ENCODE measurements at regions not wholly inside any gene's neighbourhood (a gene's known extent, or its start where the extent isn't known, plus 50 kb on each side); places are given as distances from the start of the nearest gene placed in this dataset.
A peak's percentile ranks its signal among the peaks of the same experiment; 100 is the strongest.
"Not testable (repeated sequence)": the region's sequence is repeated elsewhere in the genome, so short reads cannot be mapped to it uniquely, and the experiment has no call there.

- DNase-seq: no peak
Observed at GRCh38 chr6:133128191-133128590, 113.0 kb upstream of the EYA4 start.

DNA sequence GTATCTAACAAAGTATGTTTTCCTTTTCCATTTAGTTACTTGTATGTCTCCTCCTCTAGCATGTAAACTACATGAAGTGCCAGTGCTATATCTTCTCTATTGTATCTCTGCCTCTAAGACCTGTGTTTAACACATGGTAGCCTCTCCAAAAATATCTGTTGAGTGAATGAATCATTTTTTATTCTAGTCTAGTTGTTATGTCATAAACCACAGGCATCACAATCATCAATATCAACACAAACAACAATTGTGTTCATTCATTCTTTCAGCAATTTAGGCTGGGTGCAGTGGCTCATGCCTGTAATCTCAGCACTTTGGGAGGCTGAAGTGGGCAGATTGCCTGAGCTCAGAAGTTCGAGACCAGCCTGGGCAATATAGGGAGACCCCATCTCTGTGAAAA is 111.6 kb upstream of the EYA4 start:
- no peak for DNase-seq

- peak; percentile 41 for DNase-seq
Observed at GRCh38 chr6:133130863-133131262, 110.3 kb upstream of the EYA4 start.

- peak; percentile 56 for DNase-seq
Observed at GRCh38 chr6:133131621-133132465, 109.3 kb upstream of the EYA4 start.

GRCh38 chr6:133132466-133132971 is 108.6 kb upstream of the EYA4 start:
- DNase-seq: no peak

- DNase-seq: no peak
Observed at GRCh38 chr6:133136177-133136880, 104.8 kb upstream of the EYA4 start.

DNA sequence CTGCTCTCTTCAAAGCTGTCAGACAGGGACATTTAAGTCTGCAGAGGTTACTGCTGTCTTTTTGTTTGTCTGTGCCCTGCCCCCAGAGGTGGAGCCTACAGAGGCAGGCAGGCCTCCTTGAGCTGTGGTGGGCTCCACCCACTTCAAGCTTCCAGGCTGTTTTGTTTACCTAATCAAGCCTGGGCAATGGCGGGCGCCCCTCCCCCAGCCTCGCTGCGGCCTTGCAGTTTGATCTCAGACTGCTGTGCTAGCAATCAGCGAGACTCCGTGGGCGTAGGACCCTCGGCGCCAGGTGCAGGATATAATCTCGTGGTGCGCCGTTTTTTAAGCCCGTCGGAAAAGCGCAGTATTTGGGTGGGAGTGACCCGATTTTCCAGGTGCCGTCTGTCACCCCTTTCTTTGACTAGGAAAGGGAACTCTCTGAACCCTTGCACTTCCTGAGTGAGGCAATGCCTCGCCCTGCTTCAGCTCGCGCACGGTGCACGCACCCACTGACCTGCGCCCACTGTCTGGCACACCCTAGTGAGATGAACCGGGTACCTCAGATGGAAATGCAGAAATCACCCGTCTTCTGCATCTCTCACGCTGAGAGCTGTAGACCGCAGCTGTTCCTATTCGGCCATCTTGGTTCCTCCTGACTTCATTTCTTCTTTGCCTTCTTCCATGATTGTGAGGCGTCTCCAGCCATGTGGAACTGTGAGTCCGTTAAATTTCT is 93.5 kb upstream of the EYA4 start:
- not testable (repeated sequence) for DNase-seq

- DNase-seq: no peak
Observed at GRCh38 chr6:133156689-133157088, 84.5 kb upstream of the EYA4 start.

DNA sequence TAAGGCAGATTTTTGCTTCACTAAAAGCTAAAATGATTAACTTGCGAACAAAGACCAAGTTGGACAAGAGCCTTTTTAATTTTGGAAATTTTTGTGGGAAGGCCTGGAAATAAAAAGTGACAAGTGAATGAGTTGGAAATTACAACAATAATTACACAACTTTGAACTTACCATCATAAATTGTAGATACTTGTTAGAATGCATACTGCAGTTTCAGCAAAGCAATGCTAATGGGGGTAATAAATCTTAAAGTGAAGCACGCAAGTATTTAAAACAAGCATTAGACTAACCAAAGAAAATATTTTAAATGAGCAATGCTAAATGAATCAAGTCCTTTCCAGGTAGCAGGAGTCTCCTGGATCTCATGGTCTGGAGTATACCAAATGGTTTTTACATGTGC is 83.2 kb upstream of the EYA4 start:
- DNase-seq: no peak

DNA sequence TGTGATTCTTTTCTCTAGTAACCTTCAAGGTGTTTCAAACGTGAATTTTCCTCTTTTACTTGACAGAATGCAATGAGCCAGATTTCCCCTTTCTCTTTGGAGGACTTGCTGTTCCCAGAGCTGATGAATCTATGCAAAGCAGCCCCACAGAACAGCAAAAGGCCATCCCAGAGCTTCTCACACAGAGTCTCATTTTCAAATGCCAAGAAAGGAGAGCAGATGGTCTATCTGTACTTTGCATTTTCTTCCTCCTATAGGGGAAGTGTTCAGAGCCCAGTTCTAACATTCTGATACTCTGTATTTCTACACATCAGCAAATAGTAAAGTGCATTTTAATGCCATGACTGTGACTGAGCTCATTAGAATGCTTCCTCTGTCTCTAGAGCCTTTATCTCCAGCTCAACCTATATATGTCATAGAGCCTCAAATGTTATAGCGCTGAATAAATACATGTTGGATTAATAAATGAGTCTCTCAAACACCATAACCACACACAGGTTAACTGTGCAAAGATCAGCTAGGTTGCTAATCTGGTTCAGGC is 81.8 kb upstream of the EYA4 start:
- no peak for DNase-seq

DNA sequence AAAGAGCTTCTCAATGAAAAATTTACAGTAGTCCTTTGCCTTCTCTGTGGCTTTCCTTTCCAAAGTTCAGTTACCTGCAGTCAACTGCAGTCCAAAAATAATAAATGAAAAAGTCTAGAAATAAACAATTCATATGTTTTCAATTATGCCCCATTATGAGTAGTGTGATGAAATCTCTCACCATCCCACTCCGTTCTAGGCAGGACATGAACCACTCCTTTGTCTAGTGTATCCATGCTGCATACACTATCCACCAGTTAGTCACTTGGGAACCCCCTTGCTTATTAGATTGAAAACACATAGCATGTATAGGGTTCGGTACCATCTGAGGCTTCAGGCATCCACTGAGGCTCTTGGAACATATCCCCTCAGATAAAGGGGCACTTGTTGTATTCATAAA is 80.6 kb upstream of the EYA4 start:
- DNase-seq: no peak

GRCh38 chr6:133165235-133165634 is 75.9 kb upstream of the EYA4 start:
- DNase-seq: peak; percentile 13

DNA sequence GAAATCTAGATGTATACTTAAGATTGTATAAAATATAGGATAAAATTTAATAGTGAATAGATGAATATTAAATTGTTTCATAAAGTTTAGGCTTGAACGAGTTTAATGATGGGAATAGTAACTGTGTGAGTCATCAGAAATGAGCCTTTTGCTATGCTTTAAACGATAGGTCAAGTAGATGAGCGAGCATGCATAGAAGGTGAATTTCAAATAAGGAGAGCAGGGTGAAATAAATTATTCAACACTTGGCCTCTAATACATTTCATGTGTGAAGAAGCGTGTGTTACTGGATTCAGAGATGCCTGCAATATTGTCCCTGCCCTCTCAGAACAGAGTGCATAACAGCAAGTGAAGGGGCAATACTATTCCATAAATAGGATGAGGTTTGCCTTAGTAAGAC is 74.4 kb upstream of the EYA4 start:
- no peak for DNase-seq

DNA sequence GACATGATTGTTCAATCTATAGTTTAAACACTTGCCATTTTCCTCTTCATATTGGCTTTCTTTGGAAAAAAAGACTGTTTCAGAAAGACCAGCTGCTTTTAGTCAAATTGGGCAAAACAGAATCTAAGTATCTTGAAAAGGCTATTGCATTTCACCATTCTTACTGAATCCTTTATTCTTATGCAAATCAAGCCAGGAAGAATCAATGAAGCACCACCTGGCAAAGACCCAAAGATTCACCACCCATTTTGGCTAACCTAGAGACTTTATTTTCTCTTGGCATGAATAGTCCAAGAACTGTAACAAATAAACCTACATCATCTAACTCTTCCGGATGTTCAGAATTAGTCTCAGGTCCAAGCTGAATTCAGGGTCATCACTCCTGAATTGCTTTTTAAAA is 71.3 kb upstream of the EYA4 start:
- no peak for DNase-seq

DNA sequence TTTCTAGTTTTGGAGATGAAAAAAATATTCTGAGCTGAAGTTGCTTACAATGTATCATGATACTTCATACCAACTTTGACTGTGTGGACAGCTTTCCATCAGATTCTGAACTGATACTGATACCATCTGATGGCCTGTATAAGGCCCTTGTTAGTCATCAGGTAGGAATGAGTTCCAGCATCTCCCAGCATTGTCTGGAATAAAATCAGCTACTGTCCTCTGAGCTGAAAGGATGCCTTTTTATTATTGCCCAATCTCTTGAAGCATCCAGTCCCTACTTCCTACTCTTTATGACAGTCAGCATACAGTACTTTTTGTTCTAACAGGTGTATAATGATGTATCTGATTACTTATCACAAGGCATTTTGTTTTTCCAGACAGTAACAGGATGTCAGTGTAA is 70.6 kb upstream of the EYA4 start:
- no peak for DNase-seq

- DNase-seq: no peak
Observed at GRCh38 chr6:133171989-133172604, 69.1 kb upstream of the EYA4 start.

GRCh38 chr6:133173276-133173675 is 67.9 kb upstream of the EYA4 start:
- DNase-seq: no peak

DNA sequence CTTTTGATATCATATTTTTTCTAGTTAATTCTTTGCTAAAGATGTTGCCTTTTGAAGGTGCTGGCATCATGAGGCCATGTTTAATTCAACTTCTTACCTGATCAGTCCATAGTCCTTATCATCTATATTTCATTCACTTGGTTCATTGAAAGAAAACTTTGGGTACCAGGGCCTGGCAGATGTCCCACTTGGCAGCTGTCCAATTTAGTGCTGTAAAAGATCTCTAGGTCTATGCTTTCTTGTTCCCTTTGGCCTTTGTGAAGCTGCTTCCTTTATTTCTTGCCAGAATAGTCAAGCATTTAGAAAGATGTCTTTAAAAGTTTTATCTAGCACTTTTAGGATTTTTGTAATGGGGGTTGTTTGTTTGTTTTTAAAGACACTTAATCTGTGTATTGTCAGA is 61.7 kb upstream of the EYA4 start:
- DNase-seq: no peak

DNA sequence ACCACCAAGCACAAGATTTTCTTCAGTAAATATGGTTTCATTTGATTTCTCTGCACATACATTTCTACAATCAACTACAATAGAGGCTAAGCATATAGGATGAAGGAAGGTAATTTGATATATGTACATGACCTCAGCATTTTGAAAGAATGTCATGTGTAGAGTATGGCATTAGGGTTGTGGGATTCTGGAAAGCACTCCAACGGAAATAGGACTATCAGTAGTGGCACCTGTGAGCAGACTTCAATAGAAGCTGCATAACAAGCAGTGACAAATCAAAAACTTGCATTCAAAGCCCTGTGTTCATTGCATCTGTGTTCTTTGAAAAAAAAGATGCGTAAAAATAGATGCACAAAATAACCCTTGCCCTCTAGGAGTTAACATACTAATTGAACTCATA is 57.5 kb upstream of the EYA4 start:
- DNase-seq: no peak

- peak; percentile 9 for DNase-seq
Observed at GRCh38 chr6:133184798-133185372, 56.3 kb upstream of the EYA4 start.

GRCh38 chr6:133185731-133186130 is 55.4 kb upstream of the EYA4 start:
- no peak for DNase-seq

DNA sequence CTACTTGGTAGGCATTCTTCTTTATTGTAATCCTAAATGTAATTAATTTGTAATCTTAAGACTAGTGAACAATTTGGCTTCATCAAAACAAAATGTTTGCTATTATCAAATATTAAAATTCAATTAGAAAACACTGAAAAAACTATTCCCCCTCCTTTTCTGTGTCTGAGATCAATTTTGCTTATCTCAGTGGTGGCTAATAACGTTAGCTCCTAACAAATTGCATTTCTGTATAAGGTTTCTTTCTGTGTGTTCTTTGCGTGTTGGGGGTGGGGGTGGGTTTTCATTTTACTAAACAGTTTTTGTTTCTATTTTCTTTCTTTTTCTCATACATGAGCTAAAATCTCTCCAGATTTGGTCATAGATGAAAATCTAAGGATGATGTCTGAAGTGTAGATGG is 54.0 kb upstream of the EYA4 start:
- no peak for DNase-seq
